Glutamatergic neuron (in vitro differentiated cells): ENCODE measurements at regions not wholly inside any gene's neighbourhood (a gene's known extent, or its start where the extent isn't known, plus 50 kb on each side); places are given as distances from the start of the nearest gene placed in this dataset.

Experiments
- DNase-seq: peaks from one replicate; pipeline ENCODE4 v3.0.0; 2022
- H3K27ac Mint-ChIP-seq: one replicate; pipeline ENCODE4 v1.8.0; 2020; ENCODE audit warnings: mild to moderate bottlenecking, mixed read lengths, inconsistent platforms; ENCODE audit not compliant: unreplicated experiment
- H3K27me3 Mint-ChIP-seq: one replicate; pipeline ENCODE4 v1.8.0; 2020; ENCODE audit warnings: mild to moderate bottlenecking, moderate library complexity, mixed read lengths, inconsistent platforms; ENCODE audit not compliant: unreplicated experiment
- H3K36me3 Mint-ChIP-seq: one replicate; pipeline ENCODE4 v1.8.0; 2020; ENCODE audit warnings: mild to moderate bottlenecking, mixed read lengths, inconsistent platforms; ENCODE audit not compliant: unreplicated experiment
- H3K4me1 Mint-ChIP-seq: one replicate; pipeline ENCODE4 v1.8.0; 2020; ENCODE audit warnings: mild to moderate bottlenecking, low read depth, mixed read lengths, inconsistent platforms; ENCODE audit not compliant: unreplicated experiment
- H3K4me3 Mint-ChIP-seq: one replicate; pipeline ENCODE4 v1.8.0; 2020; ENCODE audit warnings: mild to moderate bottlenecking, mixed read lengths, inconsistent platforms; ENCODE audit not compliant: unreplicated experiment
- H3K9me3 Mint-ChIP-seq: one replicate; pipeline ENCODE4 v1.8.0; 2020; ENCODE audit warnings: mild to moderate bottlenecking, moderate library complexity, mixed read lengths, inconsistent platforms; ENCODE audit not compliant: unreplicated experiment
- TF ChIP-seq, protein P1 (sequence below): fragments of 200-600 bp; sonication (generic); IDR thresholded peaks from one replicate; pipeline ENCODE4 v1.5.0; 2021; ENCODE audit not compliant: partially characterized antibody, unreplicated experiment

DNA sequence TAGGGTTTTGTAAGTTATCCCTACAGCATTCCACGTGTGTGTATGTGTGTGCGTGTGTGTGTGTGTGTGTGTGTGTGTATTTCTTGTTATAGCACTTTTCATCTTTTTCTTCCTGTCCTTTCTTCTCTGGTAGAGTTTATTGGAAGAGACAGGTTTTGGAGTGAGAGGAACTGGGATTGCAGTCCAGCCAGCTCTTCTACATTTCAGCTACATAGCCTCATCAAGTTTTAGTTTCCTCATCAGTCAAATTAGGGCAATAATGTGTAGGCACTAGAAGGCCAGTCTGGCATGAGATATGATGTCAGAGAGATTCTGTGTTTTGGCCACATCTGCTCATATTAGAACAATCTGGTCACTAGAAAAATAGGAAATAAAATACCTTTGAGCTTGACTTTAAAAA is 1283.5 kb upstream of the TENM4 start:
- TF ChIP-seq, protein P1, sequence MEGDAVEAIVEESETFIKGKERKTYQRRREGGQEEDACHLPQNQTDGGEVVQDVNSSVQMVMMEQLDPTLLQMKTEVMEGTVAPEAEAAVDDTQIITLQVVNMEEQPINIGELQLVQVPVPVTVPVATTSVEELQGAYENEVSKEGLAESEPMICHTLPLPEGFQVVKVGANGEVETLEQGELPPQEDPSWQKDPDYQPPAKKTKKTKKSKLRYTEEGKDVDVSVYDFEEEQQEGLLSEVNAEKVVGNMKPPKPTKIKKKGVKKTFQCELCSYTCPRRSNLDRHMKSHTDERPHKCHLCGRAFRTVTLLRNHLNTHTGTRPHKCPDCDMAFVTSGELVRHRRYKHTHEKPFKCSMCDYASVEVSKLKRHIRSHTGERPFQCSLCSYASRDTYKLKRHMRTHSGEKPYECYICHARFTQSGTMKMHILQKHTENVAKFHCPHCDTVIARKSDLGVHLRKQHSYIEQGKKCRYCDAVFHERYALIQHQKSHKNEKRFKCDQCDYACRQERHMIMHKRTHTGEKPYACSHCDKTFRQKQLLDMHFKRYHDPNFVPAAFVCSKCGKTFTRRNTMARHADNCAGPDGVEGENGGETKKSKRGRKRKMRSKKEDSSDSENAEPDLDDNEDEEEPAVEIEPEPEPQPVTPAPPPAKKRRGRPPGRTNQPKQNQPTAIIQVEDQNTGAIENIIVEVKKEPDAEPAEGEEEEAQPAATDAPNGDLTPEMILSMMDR: no peak
- no peaks in the 10 kb centered on the region for H3K27me3 Mint-ChIP-seq
- H3K36me3 Mint-ChIP-seq: no peaks in the 10 kb centered on the region
- no peak overlapping the region for H3K4me3 Mint-ChIP-seq
- no peak overlapping the region for H3K27ac Mint-ChIP-seq
- peaks cover 5% of the 10 kb centered on the region for H3K4me1 Mint-ChIP-seq
- no peaks in the 10 kb centered on the region for H3K9me3 Mint-ChIP-seq
- DNase-seq: no peak

DNA sequence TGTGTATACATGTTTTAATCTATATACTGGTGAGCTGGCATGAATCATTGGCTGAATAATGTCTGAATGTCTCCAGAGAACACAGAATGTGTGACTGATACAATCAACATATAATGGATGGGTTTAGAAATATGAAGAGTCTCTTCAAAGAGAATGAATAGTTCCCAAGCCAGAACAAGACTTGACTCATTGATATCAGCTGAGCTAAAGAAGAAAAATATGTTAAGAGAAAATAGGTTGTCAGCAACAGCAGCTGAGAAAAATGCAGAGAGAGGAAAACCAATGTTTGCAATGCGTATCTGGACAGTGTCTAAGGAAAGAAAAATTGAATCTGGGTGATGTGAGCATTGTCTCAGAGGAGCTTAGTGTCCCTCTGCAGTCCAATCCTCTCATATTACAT is 1281.8 kb upstream of the TENM4 start:
- Mint-ChIP-seq H3K27ac (no peak overlapping the region), H3K4me1 (peaks cover 3% of the 10 kb centered on the region), H3K4me3 (no peak overlapping the region), H3K9me3 (no peaks in the 10 kb centered on the region), H3K36me3 (no peaks in the 10 kb centered on the region), H3K27me3 (no peaks in the 10 kb centered on the region)
- no peak for DNase-seq
- TF ChIP-seq, protein P1: no peak

DNA sequence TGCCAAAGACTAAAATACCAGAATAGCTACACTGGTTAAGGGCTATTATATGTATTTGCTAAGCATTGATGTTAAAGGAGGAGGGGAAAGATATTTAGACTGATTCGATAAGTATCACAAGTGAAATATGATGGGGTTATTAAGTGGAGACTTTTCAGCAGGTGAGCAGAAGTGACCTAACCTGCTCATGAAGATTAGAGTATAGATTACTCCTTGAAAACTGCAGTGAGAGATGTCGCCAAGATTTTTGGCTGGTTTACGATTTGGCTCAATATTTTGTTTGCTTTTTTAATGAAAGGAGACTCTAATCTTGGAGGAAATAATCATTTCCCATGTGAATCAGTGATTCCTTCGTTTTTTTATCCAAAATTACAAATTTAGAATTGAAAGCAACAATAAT is 1279.5 kb upstream of the TENM4 start:
- Mint-ChIP-seq H3K36me3 (no peaks in the 10 kb centered on the region), H3K27ac (no peak overlapping the region), H3K4me1 (peaks cover 3% of the 10 kb centered on the region), H3K4me3 (no peak overlapping the region), H3K27me3 (no peaks in the 10 kb centered on the region), H3K9me3 (no peaks in the 10 kb centered on the region)
- TF ChIP-seq, protein P1: no peak
- no peak for DNase-seq

DNA sequence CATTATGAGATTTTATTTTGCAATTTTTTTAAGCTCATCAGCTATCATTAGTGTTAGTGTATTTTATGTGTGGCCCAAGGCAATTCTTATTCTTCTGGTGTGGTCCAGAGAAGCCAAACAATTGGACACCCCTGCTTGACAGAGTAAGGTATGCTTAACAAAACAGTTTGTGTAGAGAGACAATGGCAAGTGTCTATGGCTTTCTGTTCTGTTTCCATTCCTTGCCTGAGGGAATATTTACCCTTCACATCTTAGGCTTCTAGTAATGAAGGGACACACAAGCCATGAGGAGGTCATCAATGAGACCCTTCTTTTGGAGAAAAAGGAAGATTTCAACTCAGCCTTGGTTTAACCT is 1278.4 kb upstream of the TENM4 start:
- Mint-ChIP-seq H3K4me3 (no peak overlapping the region), H3K27ac (no peak overlapping the region), H3K4me1 (peaks cover 3% of the 10 kb centered on the region), H3K9me3 (no peaks in the 10 kb centered on the region), H3K27me3 (no peaks in the 10 kb centered on the region), H3K36me3 (no peaks in the 10 kb centered on the region)
- DNase-seq: no peak
- TF ChIP-seq, protein P1: no peak

DNA sequence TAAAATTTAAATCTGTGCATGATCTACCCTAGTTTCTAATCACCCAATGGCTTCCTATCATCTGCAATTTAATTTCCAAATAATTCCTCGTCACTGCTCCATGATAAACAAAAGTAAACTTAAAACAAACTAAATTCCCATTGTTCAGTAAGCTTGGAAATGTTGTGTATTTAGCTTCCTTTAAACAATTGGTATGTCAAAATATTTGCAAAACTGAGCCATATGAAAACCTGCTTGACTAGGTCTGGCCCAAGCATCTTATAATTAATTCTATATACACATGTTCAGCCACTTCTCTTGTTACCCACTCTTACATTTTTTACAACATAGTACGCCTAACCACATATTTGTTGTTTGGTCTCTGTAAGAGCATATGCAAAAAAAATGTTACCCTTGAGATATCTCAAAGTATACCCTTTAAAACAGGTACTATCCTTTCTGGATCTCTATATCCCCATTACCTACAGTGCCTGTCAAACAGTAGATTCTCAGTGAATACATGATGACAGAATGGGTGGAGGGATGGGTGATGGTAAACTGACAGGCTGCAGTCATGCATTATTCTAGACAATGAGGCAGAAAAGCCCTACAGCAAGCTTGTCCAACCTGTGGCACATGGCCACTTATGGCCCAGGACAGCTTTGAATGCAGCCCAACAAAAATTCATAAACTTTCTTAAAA is 1277.9 kb upstream of the TENM4 start:
- no peak overlapping the region for H3K4me3 Mint-ChIP-seq
- no peaks in the 10 kb centered on the region for H3K27me3 Mint-ChIP-seq
- TF ChIP-seq, protein P1: no peak

More for the DNA sequence above, 1277.9 kb upstream of the TENM4 start:
- Mint-ChIP-seq H3K36me3 (no peaks in the 10 kb centered on the region), H3K27ac (no peak overlapping the region), H3K9me3 (no peaks in the 10 kb centered on the region), H3K4me1 (peaks cover 3% of the 10 kb centered on the region)
- DNase-seq: no peak
